ENCODE measurements at regions not wholly inside any gene's neighbourhood (a gene's known extent, or its start where the extent isn't known, plus 50 kb on each side); places are given as distances from the start of the nearest gene placed in this dataset.

- no peaks in the 10 kb centered on the region for H3K4me1 ChIP-seq (ENCODE audit: low read depth)
- H3K27me3 ChIP-seq, result no peaks in the 10 kb centered on the region
- H3K27ac ChIP-seq, result no peak overlapping the region
- H3K9me3 ChIP-seq (ENCODE audit: low read depth), result no peaks in the 10 kb centered on the region
- H3K36me3 ChIP-seq, result no peaks in the 10 kb centered on the region
- TF ChIP-seq, protein P1, sequence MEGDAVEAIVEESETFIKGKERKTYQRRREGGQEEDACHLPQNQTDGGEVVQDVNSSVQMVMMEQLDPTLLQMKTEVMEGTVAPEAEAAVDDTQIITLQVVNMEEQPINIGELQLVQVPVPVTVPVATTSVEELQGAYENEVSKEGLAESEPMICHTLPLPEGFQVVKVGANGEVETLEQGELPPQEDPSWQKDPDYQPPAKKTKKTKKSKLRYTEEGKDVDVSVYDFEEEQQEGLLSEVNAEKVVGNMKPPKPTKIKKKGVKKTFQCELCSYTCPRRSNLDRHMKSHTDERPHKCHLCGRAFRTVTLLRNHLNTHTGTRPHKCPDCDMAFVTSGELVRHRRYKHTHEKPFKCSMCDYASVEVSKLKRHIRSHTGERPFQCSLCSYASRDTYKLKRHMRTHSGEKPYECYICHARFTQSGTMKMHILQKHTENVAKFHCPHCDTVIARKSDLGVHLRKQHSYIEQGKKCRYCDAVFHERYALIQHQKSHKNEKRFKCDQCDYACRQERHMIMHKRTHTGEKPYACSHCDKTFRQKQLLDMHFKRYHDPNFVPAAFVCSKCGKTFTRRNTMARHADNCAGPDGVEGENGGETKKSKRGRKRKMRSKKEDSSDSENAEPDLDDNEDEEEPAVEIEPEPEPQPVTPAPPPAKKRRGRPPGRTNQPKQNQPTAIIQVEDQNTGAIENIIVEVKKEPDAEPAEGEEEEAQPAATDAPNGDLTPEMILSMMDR (IDR thresholded peaks at IDR 0.05; ENCODE audit: low read depth, low read length), result no peak
- H3K4me3 ChIP-seq, result no peak overlapping the region
- DNase-seq (ENCODE audit: low read depth in 1 of 2, low spot score in 1 of 2), result peak in 1 of 2 donors; percentile 33
Observed at GRCh38 chr2:226183550-226183949, 616.1 kb downstream of the IRS1 start.

GRCh38 chr2:226183033-226183432 lies 616.6 kb downstream of the IRS1 start:
- Histone ChIP-seq H3K4me1 (ENCODE audit: low read depth) (no peaks in the 10 kb centered on the region), H3K27ac (no peak overlapping the region)

GRCh38 chr2:226181909-226182308 lies 617.7 kb downstream of the IRS1 start:
- DNase-seq (ENCODE audit: low read depth in 1 of 2, low spot score in 1 of 2), result no peak
- Histone ChIP-seq H3K9me3 (ENCODE audit: low read depth) (no peaks in the 10 kb centered on the region), H3K4me1 (ENCODE audit: low read depth) (no peaks in the 10 kb centered on the region), H3K36me3 (no peaks in the 10 kb centered on the region), H3K27ac (no peak overlapping the region), H3K27me3 (no peaks in the 10 kb centered on the region), H3K4me3 (no peak overlapping the region)
- TF ChIP-seq, protein P1 (IDR thresholded peaks at IDR 0.05; ENCODE audit: low read depth, low read length), result no peak

More at GRCh38 chr2:226183033-226183432, 616.6 kb downstream of the IRS1 start:
- H3K4me3 ChIP-seq, result no peak overlapping the region
- H3K27me3 ChIP-seq, result no peaks in the 10 kb centered on the region
- TF ChIP-seq, protein P1 (IDR thresholded peaks at IDR 0.05; ENCODE audit: low read depth, low read length), result no peak
- H3K9me3 ChIP-seq (ENCODE audit: low read depth), result no peaks in the 10 kb centered on the region
- no peak for DNase-seq (ENCODE audit: low read depth in 1 of 2, low spot score in 1 of 2)
- no peaks in the 10 kb centered on the region for H3K36me3 ChIP-seq

GRCh38 chr2:226180281-226180884 lies 619.2 kb downstream of the IRS1 start:
- H3K4me1 ChIP-seq (ENCODE audit: low read depth), result no peaks in the 10 kb centered on the region
- H3K9me3 ChIP-seq (ENCODE audit: low read depth), result no peaks in the 10 kb centered on the region
- H3K27me3 ChIP-seq, result no peaks in the 10 kb centered on the region
- no peak for DNase-seq (ENCODE audit: low read depth in 1 of 2, low spot score in 1 of 2)
- no peak overlapping the region for H3K27ac ChIP-seq
- no peak overlapping the region for H3K4me3 ChIP-seq
- no peaks in the 10 kb centered on the region for H3K36me3 ChIP-seq
- TF ChIP-seq, protein P1 (IDR thresholded peaks at IDR 0.05; ENCODE audit: low read depth, low read length), result no peak

GRCh38 chr2:226179010-226179409 lies 620.6 kb downstream of the IRS1 start:
- H3K4me3 ChIP-seq, result no peak overlapping the region
- no peak overlapping the region for H3K27ac ChIP-seq
- no peak for DNase-seq (ENCODE audit: low read depth in 1 of 2, low spot score in 1 of 2)
- no peaks in the 10 kb centered on the region for H3K36me3 ChIP-seq
- TF ChIP-seq, protein P1 (IDR thresholded peaks at IDR 0.05; ENCODE audit: low read depth, low read length), result no peak
- no peaks in the 10 kb centered on the region for H3K4me1 ChIP-seq (ENCODE audit: low read depth)
- no peaks in the 10 kb centered on the region for H3K9me3 ChIP-seq (ENCODE audit: low read depth)
- H3K27me3 ChIP-seq, result no peaks in the 10 kb centered on the region

Data from cardiac muscle cell (in vitro differentiated cells and primary cell).